ENCODE measurements at regions not wholly inside any gene's neighbourhood (a gene's known extent, or its start where the extent isn't known, plus 50 kb on each side); places are given as distances from the start of the nearest gene placed in this dataset.
A peak's percentile ranks its signal among the peaks of the same experiment; 100 is the strongest.

DNA sequence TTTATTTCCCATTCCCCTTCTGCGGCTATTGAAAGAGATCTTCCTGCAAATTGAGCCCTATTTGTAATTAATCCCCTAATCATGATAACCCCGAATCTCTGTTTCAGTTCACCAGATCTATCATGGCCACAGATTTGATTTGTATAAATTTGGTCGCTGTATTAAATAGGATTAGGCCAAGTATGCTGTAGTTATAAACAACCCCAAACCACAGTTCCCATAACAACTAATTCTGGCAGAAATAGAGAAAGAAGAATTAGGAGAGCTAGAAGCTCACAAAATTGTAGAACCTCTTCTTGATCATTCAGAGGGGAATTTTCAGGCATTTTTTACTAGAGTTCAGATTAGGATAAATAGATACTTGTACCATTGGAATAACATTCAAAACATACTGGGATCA is 433.7 kb upstream of the TNP1 start:
- Histone ChIP-seq H3K27me3 (replicated peaks; ENCODE audit: control insufficient read depth, insufficient read depth, low read length) (no peaks in the 10 kb centered on the region), H3K9me3 (ENCODE audit: control insufficient read depth, low read length) (peaks cover 19% of the 10 kb centered on the region), H3K4me3 (ENCODE audit: low read length) (no peak overlapping the region), H3K36me3 (ENCODE audit: control insufficient read depth, insufficient read depth, low read length, severe bottlenecking) (no peaks in the 10 kb centered on the region), H3K9ac (ENCODE audit: low read length) (no peak overlapping the region), H3K4me1 (ENCODE audit: control insufficient read depth, insufficient read depth, low read length) (no peaks in the 10 kb centered on the region)
- peak; percentile 42 for DNase-seq (ENCODE audit: low read depth)

DNA sequence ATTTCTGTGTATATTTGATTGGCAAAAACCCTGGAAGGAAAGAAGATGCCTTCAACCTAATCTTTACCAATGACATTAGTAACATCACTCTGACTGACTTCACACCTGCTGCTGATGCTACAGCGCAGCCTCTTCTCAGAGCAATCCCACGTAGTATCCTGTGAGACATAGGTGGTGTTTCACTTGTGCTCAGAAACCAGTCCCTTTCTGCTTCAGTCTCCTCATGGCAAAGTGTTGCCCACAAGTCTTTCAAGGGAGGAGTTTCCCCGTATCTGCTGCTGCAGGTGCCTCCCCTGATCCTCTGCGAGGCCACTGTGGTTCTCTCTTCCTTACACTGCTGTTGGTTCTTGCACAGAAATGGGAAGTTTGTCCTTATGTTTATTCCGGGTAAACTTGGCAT is 433.2 kb upstream of the TNP1 start:
- no peak for DNase-seq (ENCODE audit: low read depth)
- Histone ChIP-seq H3K4me1 (ENCODE audit: control insufficient read depth, insufficient read depth, low read length) (no peaks in the 10 kb centered on the region), H3K9ac (ENCODE audit: low read length) (no peak overlapping the region), H3K36me3 (ENCODE audit: control insufficient read depth, insufficient read depth, low read length, severe bottlenecking) (no peaks in the 10 kb centered on the region), H3K9me3 (ENCODE audit: control insufficient read depth, low read length) (peaks cover 19% of the 10 kb centered on the region), H3K27me3 (replicated peaks; ENCODE audit: control insufficient read depth, insufficient read depth, low read length) (no peaks in the 10 kb centered on the region), H3K4me3 (ENCODE audit: low read length) (no peak overlapping the region)

DNA sequence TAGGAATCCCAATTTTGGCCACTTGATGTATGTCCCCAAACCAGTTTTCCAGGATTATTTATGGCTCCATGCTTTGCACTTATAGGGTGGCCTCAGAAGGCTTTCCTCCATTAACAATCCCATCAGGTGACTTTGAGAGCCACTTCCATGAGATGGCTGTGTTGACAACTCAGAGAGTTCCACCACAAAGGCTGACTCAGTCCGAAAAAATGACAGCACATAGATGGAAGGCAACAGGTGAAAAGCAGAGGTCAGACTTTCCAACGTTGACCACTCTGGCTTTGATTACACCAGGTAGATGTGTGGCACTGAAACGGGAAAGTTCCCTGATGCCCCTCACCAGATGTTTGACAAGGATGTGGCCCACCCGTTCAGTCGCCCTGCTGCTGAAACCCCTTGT is 431.4 kb upstream of the TNP1 start:
- Histone ChIP-seq H3K4me3 (ENCODE audit: low read length) (no peak overlapping the region), H3K27me3 (replicated peaks; ENCODE audit: control insufficient read depth, insufficient read depth, low read length) (no peaks in the 10 kb centered on the region), H3K9ac (ENCODE audit: low read length) (no peak overlapping the region), H3K36me3 (ENCODE audit: control insufficient read depth, insufficient read depth, low read length, severe bottlenecking) (no peaks in the 10 kb centered on the region), H3K4me1 (ENCODE audit: control insufficient read depth, insufficient read depth, low read length) (no peaks in the 10 kb centered on the region), H3K9me3 (ENCODE audit: control insufficient read depth, low read length) (peaks cover 5% of the 10 kb centered on the region)
- no peak for DNase-seq (ENCODE audit: low read depth)

DNA sequence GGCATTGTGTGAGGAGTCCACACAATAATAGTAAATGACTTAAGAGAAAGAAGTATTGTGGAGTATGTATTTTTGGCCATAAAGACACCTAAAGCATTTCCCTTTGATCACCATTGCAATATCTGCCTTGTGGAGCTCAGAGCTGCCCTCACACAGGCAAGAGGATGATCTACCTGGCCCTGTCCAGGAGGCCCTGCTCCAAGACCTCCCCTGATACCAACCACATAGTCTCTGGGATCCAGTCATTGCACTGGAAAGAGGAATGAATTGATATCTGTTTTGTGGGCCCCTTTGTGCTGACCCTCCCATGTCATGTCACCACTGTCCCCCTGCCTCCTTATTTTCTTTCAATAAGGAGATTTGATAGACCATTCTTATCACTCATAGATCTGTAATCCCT is 430.6 kb upstream of the TNP1 start:
- no peak overlapping the region for H3K4me3 ChIP-seq (ENCODE audit: low read length)
- no peaks in the 10 kb centered on the region for H3K27me3 ChIP-seq (replicated peaks; ENCODE audit: control insufficient read depth, insufficient read depth, low read length)
- H3K4me1 ChIP-seq (ENCODE audit: control insufficient read depth, insufficient read depth, low read length), result no peaks in the 10 kb centered on the region
- H3K9me3 ChIP-seq (ENCODE audit: control insufficient read depth, low read length), result no peaks in the 10 kb centered on the region
- no peaks in the 10 kb centered on the region for H3K36me3 ChIP-seq (ENCODE audit: control insufficient read depth, insufficient read depth, low read length, severe bottlenecking)
- H3K9ac ChIP-seq (ENCODE audit: low read length), result no peak overlapping the region
- DNase-seq (ENCODE audit: low read depth), result no peak

DNA sequence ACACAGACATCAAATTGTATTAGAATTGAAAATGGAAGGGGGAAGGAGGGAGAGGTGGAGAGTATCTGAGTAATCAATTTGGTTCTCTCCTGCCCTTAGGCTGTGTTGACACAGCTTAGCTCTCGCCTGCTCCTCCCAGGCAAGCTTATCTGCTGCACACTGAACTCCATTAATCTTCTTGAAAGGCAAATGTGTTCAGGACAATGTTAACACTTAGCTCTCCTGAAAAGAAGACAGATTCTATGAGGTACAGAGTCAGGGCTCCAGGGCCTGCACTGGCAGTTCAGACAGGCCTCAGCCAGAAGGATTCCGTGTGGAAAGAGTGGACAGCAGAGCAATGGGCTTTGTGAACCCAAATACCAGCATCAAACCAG is 430.0 kb upstream of the TNP1 start:
- Histone ChIP-seq H3K9ac (ENCODE audit: low read length) (no peak overlapping the region), H3K36me3 (ENCODE audit: control insufficient read depth, insufficient read depth, low read length, severe bottlenecking) (no peaks in the 10 kb centered on the region), H3K9me3 (ENCODE audit: control insufficient read depth, low read length) (no peaks in the 10 kb centered on the region), H3K27me3 (replicated peaks; ENCODE audit: control insufficient read depth, insufficient read depth, low read length) (no peaks in the 10 kb centered on the region), H3K4me1 (ENCODE audit: control insufficient read depth, insufficient read depth, low read length) (no peaks in the 10 kb centered on the region), H3K4me3 (ENCODE audit: low read length) (no peak overlapping the region)
- peak; percentile 50 for DNase-seq (ENCODE audit: low read depth)

DNA sequence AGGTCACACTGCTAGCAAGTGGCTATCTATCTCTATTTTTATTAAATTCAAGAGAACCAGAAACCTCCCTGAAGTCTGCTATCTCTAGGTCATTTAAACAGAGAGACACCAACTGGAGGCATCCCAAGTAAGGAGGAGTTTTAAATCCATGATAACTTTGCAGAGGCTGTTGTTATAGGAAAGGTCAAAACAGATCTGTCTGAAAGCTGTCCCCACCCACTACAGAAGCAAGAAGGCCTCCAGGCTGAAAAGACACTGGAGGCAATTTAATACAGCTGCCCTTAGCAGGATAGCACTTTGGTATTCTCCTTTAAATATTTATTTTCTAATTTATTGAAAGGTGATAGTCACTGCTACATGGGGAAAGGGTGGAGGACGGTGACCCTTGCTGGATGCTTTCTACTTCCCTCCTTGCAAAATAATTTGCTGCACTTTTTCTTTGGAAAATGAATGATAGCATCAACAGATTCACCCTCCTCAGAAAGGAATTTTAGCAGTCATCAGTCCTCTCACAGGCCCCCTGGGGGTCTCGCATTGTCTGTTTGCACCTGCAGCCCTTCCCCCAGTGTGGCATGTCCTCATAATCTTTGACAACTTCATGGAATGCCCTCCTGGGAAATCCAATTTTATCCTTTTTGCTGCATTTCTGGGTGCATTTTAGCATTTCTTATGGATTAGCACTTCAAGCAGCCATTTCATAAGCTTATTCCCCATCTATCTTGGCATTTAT is 429.5 kb upstream of the TNP1 start:
- no peak for DNase-seq (ENCODE audit: low read depth)
- Histone ChIP-seq H3K9me3 (ENCODE audit: control insufficient read depth, low read length) (no peaks in the 10 kb centered on the region), H3K36me3 (ENCODE audit: control insufficient read depth, insufficient read depth, low read length, severe bottlenecking) (no peaks in the 10 kb centered on the region), H3K4me3 (ENCODE audit: low read length) (no peak overlapping the region), H3K4me1 (ENCODE audit: control insufficient read depth, insufficient read depth, low read length) (no peaks in the 10 kb centered on the region), H3K27me3 (replicated peaks; ENCODE audit: control insufficient read depth, insufficient read depth, low read length) (no peaks in the 10 kb centered on the region), H3K9ac (ENCODE audit: low read length) (no peak overlapping the region)

DNA sequence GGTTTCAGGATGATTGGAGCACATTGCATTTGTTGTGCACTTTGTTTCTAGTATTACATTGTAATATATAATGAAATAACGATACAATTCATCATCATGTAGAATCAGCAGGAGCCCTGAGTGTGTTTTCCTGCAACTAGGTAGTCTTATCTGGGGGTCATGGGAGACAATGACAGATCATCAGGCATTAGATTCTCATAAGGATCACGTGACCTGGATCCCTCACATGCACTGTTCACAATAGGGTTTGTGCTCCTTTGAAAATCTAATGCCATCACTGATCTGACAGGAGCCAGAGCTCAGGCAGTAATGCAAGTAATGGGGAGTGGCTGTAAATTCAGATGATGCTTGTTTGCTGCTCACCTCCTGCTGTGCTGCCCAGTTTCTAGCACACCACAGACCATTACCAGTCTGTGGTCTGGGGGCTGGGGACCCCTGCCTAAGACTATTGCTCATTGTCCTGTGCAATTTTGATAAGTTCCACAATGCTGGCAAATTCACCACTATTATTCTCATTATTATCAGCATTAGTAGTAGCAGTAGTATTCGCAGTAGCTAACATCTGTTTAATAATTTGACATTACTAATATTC is 428.7 kb upstream of the TNP1 start:
- Histone ChIP-seq H3K36me3 (ENCODE audit: control insufficient read depth, insufficient read depth, low read length, severe bottlenecking) (no peaks in the 10 kb centered on the region), H3K9ac (ENCODE audit: low read length) (no peak overlapping the region), H3K27me3 (replicated peaks; ENCODE audit: control insufficient read depth, insufficient read depth, low read length) (no peaks in the 10 kb centered on the region), H3K4me1 (ENCODE audit: control insufficient read depth, insufficient read depth, low read length) (peaks cover 3% of the 10 kb centered on the region), H3K4me3 (ENCODE audit: low read length) (no peak overlapping the region), H3K9me3 (ENCODE audit: control insufficient read depth, low read length) (no peaks in the 10 kb centered on the region)
- no peak for DNase-seq (ENCODE audit: low read depth)

DNA sequence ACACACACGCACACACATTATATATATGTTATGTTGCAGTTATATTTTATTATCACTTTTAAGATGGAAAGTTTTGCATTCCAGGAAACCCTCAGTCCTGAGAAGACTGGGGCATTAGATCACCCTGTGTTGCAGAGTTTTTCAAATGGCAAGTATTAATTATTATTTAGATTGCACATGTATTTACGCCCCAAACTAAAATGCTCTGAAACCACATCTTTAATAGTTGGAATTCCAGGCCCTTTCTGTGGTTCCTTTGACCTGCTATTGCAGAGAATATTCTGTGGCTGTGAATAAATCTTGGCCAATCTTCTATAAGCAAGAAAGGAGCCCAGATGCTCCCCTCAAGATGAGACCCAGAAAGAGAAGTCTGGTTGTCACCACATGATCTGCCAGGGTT is 427.0 kb upstream of the TNP1 start:
- no peaks in the 10 kb centered on the region for H3K27me3 ChIP-seq (replicated peaks; ENCODE audit: control insufficient read depth, insufficient read depth, low read length)
- no peaks in the 10 kb centered on the region for H3K9me3 ChIP-seq (ENCODE audit: control insufficient read depth, low read length)
- no peaks in the 10 kb centered on the region for H3K36me3 ChIP-seq (ENCODE audit: control insufficient read depth, insufficient read depth, low read length, severe bottlenecking)
- H3K4me3 ChIP-seq (ENCODE audit: low read length), result no peak overlapping the region
- H3K4me1 ChIP-seq (ENCODE audit: control insufficient read depth, insufficient read depth, low read length), result peaks cover 4% of the 10 kb centered on the region
- peak; percentile 30 for DNase-seq (ENCODE audit: low read depth)
- H3K9ac ChIP-seq (ENCODE audit: low read length), result no peak overlapping the region

DNA sequence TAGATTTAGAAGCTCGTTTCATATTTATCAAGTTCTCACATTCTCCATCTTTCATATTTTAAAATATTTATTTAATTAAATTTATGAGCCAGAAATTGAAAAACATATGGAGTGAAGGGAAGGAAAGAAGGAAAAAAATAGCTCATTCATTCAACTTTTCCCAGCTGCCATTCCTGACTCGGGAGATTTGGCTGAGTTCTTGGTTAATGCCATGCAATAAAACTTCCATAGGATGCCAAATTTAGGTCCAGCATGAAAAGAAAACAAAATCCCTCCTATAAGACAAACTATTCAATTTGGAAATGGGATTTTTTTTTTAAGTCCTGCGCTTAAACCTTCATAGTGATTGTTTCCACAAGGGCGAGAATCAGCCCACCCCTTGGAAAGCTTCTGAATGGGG is 426.1 kb upstream of the TNP1 start:
- H3K36me3 ChIP-seq (ENCODE audit: control insufficient read depth, insufficient read depth, low read length, severe bottlenecking), result no peaks in the 10 kb centered on the region
- no peak for DNase-seq (ENCODE audit: low read depth)
- H3K27me3 ChIP-seq (replicated peaks; ENCODE audit: control insufficient read depth, insufficient read depth, low read length), result no peaks in the 10 kb centered on the region
- peaks cover 4% of the 10 kb centered on the region for H3K4me1 ChIP-seq (ENCODE audit: control insufficient read depth, insufficient read depth, low read length)
- H3K9ac ChIP-seq (ENCODE audit: low read length), result no peak overlapping the region
- H3K9me3 ChIP-seq (ENCODE audit: control insufficient read depth, low read length), result no peaks in the 10 kb centered on the region
- no peak overlapping the region for H3K4me3 ChIP-seq (ENCODE audit: low read length)

DNA sequence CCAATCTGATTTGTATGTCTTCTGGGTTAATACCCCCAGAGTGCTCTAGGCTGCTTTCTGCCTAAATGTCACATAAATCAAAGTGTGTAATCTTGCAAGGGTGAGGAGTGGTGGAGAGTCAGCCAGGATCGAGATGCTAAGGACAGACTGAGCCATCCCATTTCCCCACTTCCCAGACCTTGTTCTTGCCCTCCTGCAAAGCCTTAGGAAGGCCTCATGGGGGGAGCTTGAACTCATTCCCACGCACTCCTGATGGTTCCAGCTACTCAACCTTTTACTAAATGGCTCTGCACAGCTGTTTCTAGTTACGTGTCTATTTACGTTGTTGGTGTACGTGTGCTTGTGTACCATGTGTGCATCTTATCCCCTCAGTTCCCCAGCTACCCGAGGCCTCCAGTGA is 423.6 kb upstream of the TNP1 start:
- Histone ChIP-seq H3K27me3 (replicated peaks; ENCODE audit: control insufficient read depth, insufficient read depth, low read length) (no peaks in the 10 kb centered on the region), H3K36me3 (ENCODE audit: control insufficient read depth, insufficient read depth, low read length, severe bottlenecking) (no peaks in the 10 kb centered on the region), H3K9ac (ENCODE audit: low read length) (no peak overlapping the region), H3K4me1 (ENCODE audit: control insufficient read depth, insufficient read depth, low read length) (peaks cover 22% of the 10 kb centered on the region), H3K9me3 (ENCODE audit: control insufficient read depth, low read length) (no peaks in the 10 kb centered on the region), H3K4me3 (ENCODE audit: low read length) (no peak overlapping the region)
- no peak for DNase-seq (ENCODE audit: low read depth)

DNA sequence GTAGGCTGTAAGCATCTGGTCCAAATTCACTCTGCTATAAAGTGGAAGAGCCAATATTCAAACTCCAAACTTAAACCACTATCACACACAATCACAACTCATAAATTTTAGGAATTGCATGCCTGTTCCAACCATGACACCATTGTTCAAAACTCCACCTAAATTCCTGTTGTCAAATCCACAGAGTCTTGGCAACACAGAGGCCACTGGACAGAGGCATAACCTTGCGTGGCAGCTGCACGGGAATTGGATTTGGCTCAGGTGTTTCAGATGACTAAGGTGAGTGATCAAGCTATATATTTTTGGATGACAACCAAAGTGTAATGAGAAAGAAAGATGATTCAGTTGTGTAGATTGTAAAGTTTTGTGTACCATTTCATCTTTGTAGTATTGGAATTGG is 422.7 kb upstream of the TNP1 start:
- Histone ChIP-seq H3K9ac (ENCODE audit: low read length) (no peak overlapping the region), H3K4me3 (ENCODE audit: low read length) (no peak overlapping the region), H3K27me3 (replicated peaks; ENCODE audit: control insufficient read depth, insufficient read depth, low read length) (no peaks in the 10 kb centered on the region), H3K4me1 (ENCODE audit: control insufficient read depth, insufficient read depth, low read length) (peaks cover 22% of the 10 kb centered on the region), H3K36me3 (ENCODE audit: control insufficient read depth, insufficient read depth, low read length, severe bottlenecking) (no peaks in the 10 kb centered on the region), H3K9me3 (ENCODE audit: control insufficient read depth, low read length) (no peaks in the 10 kb centered on the region)
- no peak for DNase-seq (ENCODE audit: low read depth)

DNA sequence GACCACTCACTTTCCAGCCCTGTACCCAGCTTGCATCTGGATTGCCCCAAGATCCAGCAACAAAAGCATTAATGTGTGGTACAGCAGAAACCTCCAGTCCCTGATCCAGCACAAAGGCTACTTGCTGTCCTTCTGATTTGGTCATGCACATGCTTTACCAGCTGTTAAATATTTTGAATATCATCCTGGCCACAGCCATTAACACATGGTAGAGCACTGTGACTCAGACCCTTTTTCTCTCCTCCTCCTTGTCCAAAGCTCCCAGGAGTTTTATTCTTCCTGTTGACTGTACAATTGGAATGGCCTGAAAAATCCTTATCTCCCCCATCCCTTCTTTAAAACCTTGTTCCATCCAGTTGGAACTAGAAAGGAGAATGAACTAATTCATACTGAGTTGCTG is 419.7 kb upstream of the TNP1 start:
- no peaks in the 10 kb centered on the region for H3K36me3 ChIP-seq (ENCODE audit: control insufficient read depth, insufficient read depth, low read length, severe bottlenecking)
- H3K9ac ChIP-seq (ENCODE audit: low read length), result peak overlapping the region; percentile 21
- H3K9me3 ChIP-seq (ENCODE audit: control insufficient read depth, low read length), result no peaks in the 10 kb centered on the region
- H3K27me3 ChIP-seq (replicated peaks; ENCODE audit: control insufficient read depth, insufficient read depth, low read length), result no peaks in the 10 kb centered on the region
- peak; percentile 77 for DNase-seq (ENCODE audit: low read depth)
- H3K4me1 ChIP-seq (ENCODE audit: control insufficient read depth, insufficient read depth, low read length), result peaks cover 22% of the 10 kb centered on the region
- H3K4me3 ChIP-seq (ENCODE audit: low read length), result no peak overlapping the region

Data from adipocyte (in vitro differentiated cells).